ENCODE measurements at regions not wholly inside any gene's neighbourhood (a gene's known extent, or its start where the extent isn't known, plus 50 kb on each side); places are given as distances from the start of the nearest gene placed in this dataset.

DNA sequence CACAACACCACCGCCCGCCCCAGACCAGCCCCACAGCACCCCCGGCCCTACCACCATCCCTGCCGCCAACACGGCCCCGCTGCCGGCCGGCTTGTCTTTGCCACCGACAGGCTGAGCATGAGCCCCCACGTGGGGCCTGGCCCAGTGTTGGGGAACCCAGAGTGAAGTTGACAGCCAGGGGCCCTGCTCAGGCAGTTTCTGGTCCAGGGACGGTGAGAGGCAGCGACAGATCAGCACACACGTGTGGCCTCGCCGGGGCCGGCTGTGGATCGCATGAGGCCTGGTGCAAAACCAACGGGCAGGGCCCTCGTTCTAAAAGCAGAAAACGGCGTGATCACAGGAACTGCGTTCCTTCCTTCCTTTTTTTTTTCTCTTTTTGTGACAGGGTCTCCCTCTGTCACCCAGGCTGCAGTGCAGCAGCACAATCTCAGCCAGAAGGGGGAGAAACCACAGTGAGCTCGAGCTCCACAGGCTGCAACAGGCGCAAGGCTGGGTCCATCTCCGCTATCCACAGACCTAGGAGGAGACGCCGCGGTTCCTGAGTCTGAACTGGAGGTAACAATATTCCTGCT is 50.5 kb upstream of the FBRSL1 start:
- peak in 2 of 14 donors; percentile 31 to 32 for DNase-seq

DNA sequence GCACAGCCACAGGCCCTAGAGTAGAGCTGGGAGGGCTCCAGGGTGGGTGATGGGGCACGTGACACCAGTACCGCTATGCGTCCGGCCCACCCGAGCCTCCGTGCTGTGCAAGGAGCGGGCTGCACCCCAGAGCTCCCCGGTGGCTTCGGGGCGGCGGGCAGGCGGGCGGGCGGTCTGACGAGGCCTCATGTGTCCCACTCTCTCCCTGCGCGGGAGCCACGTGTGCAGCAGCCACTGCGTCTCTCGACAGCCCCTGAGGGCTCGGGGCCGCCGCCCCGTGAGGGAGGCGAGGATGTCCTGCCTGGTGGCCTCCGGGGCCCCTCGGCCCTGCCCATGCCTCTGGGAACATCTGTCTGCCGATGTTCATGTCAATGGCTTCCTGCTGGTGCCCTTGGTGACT is 51.2 kb upstream of the FBRSL1 start:
- DNase-seq: no peak

DNA sequence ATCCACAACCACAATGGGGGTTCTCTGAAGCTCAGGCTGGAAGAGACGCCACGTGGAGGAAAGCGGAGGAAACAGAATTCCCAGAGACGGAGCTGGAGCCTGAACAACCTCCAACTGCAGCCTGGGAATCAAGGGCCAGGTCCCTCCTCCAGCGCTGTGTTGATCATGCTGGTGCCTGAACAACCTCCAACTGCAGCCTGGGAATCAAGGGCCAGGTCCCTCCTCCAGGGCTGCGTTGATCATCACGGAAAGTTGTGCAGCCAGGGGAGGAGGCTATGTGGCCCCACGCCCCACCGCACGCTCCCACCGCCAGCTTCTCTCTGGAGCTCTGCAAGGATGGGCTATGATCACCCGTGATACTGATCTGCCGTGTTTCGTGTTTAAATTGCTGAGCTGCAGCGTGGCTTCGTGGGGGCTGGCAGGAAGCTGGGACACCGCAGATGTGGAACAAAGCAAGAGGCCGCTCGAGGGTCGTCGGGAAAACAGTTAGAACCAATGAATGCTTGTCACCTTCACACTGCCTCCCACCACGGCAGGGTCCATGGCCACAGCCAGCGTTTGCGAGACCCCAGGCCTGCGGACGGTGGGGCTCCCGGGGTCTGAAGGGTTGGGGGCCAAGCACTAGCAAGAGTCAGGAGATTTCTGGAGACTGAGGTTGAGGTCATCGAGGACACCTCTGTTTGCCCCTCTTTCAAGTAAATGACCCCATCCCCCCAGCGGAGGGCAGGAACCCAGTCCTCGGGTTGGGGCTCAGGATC is 51.8 kb upstream of the FBRSL1 start:
- no peak for DNase-seq

DNA sequence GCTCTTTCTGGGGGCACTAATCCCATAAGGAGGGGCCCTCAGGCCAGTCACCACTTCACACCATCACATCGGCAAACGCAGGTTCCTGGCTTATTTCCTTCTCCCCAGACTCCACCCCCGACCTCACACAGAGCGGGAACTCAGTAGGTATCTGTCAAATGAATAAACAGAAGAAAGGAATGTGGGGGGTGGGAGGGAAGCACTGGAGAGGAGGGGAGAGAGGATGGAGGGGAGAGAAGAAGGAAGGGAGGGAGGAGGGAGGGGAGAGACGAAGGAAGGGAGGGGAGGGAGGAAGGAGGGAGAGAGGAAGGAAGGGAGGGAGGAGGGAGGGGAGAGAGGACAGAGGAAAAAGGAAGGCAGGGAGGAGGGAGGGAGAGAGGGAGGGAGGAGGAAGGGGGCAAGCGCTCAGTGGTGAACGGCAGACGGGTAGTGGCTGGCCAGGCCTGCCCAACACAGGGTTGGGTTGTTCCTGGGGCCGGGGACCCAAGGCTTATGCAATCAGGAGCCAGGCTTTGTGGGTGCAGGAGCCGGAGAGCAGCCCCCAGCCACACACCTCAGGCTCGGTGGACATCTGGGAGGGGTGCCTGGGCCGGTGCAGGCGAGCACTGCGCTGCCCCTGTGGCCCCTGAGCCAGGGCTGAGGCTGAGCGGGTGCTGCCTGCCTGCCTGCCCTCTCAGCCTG is 52.6 kb upstream of the FBRSL1 start:
- DNase-seq: no peak

DNA sequence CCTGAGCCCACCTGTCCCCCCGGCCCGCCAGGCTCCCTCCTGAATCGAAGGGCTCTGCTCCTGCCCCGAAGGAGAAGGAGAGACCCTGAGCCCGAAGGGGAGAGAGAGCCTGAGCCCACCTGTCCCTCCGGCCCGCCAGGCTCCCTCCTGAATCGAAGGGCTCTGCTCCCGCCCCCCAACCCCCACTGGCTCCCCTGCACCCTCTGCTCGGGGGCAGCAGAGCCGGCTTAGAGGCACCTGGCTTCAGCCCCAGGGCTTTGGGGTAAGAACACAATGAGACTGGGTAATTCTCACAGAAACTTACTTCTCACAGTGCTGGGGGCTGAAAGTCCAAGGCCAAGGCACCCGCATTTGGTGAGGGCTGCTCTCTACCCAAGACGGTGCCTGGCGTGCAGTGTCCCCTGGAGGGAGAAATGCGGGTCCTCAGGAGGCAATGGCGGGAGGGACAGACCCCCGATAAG is 53.1 kb upstream of the FBRSL1 start:
- DNase-seq: no peak

DNA sequence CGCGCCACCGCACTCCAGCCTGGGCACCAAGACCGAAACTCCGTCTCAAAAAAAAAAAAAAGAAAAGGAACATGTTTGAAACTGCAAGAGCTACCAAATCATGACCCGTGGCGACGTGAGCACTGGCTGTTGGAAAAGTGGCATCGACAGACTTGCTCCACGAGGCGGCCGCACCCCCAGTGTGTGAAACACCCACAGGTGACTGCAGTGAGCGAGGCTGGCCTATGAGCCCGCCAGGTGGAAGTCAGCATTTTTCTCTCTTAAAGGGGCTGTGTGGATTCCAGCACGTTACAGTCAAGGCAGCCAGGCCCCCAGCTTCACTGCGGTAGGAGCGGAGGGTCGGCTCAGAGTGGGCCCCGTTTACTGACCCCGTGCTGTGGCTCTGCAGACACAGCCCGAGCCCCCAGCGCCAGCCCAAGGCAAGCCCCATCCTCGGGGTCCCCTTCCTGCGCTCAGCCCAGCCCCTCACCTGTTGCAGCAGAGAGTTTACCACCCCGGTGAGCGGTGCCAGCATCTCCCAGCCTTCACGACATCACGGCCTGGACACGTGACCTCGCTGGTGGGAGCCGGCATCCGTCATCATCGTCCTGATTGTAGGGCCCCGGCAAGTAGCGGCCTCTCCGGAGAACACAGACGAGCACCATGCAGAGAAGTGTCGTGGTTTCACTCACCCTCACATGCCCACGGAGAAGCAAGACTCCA is 54.3 kb upstream of the FBRSL1 start:
- DNase-seq: no peak

DNA sequence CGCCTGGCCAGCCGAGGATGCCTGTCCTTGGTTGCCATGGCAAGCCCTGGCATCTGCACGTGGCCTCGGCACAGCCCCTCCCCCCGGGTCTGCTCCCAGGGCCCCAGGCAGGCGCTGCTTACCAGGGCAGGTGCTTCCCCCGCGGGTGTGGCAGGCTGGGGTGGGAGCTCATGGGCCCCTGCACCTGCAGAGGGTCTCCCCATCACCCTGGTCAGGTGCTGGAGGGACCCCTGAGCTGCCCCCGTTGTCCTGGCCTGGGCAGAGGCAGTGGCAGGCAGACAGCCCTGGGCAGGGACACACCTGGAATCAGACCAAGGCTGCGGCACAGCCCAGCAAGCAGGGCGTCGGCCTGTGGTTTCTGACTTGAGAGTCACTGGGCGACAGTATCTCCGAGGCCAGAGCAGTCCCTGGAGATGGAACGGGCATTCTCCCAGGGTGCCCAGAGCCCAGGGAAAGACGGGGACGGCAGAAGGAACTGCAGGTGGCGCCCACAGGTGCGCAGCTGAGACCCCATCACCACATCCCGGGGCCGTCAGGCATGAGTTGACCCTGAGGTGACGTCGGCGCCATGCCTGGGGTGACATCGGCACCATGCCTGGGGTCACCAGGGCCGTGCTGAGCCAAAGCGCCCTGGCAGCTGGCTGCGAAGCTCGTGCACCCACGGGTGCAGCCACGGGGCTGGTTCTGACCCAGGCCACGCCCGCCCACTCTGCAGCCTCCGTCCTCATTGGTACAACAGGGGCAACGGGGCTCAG is 56.1 kb upstream of the FBRSL1 start:
- no peak for DNase-seq

DNA sequence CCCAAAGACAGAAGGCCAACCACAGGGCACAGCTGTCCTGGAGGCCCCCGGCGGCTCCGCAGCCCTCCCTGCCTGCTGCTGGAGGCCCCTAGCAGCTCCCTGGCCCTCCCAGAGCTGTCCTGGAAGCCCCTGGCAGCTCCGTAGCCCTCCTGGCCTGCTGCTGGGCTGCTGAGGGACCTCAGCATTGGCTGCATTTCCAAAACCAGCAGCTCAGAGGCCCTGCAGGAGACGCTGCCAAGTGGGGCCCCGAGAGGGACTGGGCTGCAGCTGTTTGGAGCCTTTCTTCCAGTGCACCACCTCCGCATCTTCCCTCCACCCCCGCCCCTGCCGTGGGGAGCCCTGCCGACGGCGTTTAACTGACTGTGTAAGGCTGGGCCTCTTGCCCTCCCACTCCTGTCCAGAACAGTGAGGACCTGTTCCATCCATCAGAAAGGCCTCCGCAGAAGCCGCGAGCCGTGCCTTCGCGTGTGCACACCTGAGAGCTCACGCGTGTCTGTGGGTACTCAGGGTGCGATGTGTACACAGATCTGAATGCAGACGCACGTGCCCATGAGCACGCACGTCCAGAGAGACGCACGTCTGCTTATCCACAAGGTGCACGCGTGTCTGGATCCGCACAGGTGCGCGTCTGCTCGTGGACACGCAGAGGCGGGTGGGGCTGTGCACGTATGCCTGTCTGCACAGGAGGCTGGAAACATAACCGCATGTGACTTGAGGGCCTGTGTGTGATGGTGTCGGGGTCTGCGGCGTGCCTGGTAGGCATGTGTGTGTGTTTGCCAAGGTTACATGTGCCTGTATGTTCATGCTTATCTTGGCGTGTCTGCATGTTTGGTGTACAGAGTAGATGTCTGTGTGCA is 57.0 kb upstream of the FBRSL1 start:
- peak in 3 of 14 donors; percentile 23 to 45 (median 40) for DNase-seq

DNA sequence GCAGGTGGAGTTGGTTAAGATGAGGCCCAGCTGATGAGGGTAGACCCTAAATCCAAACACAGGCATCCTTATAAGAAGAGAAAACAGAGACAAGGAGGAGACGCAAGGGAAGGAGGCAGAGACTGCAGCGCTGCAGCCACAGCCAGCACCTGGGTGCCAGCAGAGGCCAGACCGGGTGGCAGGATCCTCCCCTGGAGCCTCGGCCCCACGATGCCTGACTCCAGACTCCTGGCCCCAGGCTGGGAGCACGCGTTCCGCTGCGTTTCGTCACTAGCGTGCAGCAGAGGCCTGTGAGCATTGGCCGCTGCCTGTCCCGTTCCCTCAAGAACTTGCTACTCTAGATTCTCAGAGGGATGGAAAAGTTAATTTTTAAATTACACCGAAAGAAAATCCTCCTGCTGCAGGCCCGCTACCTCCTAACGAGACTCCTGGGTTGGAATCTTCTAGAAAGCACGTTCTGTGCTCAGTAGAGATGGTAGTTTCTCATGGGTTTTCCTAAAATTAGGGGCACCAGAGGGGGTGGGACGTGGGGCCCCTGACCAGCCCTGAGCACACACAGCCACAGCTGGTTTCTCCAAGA is 57.7 kb upstream of the FBRSL1 start:
- no peak for DNase-seq

DNA sequence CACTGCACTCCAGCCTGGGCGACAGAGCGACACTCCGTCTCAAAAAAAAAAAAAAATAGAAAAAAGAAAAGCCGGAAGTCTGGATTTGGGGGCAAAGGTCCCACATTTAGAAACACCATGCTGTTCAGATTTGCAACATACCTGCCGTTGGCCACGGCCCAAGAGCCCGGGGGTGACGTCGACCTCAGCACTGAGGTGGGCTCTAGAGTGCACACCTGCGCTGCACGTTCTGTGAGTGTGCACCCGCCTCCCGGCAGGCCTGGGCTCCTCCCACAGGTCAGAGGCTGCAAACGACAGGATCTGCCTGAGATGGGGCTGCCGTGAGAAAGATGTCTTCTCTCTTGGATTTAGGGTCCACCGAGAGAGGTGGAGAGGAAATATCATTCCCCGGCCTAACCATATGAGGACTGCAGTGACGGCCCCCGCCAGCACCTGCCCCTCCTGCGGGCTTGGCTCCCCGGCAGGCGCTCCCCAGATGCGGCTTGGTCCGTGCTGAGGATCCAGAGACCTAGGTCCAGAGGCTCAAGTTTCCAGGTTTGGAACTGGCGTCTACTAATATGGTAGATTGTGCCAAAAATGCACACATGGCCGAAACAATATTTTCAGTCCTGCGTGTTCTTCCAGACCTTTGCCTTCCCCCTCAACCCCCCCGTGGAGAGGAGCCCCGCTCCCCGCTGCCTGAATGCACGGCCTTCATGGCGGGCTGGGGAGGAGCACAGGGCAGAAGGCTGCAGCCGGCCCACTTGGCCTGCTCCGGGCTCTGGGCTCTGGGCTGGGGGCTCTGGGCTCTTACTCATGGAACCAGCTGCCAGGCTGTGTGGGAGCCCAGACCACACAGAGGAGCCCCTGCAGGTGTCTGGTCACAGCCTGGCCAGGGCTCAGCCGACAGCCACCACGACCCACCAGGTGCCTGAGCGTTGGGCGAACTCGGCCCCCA is 58.8 kb upstream of the FBRSL1 start:
- DNase-seq: no peak

DNA sequence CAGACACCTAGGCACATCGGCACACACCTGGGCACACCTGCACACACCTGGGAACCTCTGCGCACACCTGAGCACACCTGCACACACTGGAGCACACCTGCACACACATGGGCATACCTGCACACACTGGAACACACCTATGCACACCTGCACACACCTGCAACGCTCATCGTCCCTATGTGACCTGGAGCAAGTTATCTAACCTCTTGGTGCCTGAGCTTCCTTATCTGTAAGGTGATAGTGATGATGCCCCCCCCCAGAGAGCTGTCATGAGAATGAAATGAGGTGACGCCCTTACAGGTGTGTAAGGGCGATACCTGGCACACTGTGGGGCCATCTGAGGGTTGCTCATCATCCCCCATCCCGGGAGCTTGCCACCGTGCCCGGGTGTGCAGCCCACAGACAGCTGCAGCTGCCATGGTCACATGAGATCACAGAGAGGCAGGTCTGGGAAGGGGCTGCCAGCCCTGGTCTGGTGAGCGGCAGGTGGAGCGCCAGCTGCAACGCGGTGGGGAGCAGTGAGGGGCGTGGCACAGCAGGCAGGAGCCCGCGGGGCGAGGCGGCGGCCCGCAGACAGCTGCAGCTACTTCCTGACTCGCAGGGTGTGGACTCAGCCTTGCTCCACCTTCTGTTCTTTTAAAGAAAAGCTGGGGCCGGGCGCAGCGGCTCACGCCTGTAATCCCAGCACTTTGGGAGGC is 59.9 kb upstream of the FBRSL1 start:
- DNase-seq: no peak

DNA sequence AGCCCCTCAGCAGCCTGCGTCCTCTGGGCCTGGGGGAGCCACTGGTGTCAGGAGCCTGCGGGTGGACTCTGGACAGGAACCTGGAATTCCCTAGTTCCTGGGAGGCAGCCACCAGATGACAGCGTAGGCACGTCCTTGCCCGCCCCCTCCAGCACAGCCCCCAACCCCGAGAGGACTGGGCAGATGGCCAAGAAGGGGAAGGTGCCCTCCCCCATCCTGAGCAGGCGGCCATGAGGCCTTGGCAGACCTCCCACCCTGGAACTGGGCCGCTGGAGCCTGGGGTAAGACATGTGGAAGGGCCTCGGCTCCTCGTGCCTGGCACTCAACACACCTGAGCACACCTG is 60.4 kb upstream of the FBRSL1 start:
- peak in 1 of 14 donors; percentile 40 for DNase-seq

DNA sequence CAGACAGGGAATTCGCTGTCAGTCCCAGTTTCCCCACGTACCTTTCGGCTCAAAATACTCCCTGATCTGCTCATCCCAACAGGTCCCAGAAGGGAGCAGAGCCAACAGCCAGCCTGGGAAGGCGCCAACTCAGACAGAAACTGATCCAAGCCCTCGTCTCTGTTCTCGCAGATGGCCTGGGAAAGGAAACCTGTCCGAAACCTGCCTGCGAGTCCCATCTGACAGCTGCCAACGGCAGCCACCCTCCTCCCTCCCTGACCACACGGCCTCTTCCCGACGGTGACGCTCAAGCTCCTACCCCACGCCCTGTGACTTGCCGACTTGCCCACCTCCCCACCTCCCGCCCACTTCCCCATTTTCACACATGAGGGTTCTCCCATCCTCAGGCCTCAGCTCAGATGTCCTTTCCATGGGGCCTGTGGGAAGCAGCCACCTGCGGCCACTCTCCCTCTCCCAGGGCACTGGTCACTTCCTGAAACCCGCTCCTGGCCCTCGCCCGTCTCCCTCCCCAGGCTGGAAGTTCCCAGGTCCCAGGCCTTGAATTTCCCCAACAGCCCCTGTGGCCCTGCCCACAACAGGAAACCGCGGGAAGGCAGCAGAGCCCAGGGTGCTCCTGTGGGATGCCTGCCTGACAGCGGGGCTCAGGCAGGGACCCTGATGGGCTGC is 60.9 kb upstream of the FBRSL1 start:
- peak in 1 of 14 donors; percentile 83 for DNase-seq

DNA sequence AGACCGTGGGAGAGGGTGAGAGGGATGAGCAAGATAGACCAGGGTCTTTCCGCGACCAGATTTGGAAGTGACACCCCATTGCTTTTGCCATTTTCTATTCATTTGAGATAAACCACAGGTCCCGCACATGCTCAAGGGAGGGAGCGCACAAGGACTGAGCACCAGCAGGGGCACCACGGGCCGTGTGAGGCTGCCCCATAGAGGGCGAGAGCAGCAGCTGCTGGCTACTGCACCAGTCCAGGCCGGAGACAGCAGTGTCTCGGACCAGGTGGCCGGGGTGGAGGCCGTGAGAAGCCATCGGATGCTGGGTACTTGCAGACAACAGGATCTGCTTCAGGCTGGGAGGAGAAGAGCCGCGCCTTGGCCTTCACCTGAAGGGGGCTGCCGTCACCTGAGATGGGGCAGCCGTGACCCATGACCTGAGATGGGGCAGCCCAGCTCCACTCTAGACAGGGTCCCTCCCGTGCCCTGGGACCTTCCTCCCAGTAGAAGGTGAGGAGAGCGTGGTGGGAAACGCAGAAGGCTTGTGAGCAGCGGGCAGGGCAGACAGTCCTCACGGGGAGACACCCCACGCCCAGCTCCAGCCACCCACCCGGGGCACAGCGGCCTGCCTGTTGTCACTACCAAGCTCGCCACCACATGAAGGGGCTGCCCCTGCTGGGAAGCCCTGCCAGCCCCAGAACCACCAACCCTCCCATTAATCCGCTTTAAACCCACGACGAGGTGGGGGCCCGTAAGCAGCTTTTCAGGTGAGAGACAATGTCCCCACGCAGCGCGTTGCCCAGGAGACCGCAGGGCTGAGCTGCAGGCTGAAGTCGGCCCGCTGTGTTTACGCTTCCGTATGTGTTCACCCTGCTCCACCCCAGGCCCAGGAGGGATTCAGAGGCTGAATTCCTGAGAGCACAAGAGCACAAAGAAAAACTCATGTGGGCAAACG is 61.7 kb upstream of the FBRSL1 start:
- no peak for DNase-seq

DNA sequence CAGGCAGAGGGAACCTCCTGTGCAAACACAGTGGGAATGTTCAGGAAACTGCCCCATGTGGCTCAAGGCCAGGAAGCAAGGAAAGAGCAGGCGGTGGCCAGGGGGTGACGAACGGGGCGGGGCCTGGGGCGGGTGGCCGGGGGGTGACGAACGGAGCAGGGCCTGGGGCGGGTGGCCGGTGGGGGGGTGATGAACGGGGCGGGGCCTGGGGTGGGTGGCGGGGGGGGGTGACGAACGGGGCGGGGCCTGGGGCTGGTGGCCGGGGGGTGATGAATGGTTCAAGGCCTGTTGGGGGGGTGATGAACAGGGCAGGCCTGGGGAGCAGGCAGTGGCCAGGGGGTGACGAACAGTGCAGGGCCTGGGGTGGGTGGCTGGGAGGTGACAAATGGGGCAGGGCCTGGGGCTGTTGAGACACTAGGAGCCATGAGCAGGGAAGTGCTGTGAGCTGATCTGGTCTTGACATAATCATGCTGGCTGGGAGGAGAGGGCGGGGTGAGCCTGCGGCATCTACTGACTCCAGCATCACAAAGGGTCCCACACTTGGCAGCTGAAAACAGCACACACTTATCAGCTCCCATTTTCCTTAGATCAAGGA is 62.7 kb upstream of the FBRSL1 start:
- DNase-seq: no peak

DNA sequence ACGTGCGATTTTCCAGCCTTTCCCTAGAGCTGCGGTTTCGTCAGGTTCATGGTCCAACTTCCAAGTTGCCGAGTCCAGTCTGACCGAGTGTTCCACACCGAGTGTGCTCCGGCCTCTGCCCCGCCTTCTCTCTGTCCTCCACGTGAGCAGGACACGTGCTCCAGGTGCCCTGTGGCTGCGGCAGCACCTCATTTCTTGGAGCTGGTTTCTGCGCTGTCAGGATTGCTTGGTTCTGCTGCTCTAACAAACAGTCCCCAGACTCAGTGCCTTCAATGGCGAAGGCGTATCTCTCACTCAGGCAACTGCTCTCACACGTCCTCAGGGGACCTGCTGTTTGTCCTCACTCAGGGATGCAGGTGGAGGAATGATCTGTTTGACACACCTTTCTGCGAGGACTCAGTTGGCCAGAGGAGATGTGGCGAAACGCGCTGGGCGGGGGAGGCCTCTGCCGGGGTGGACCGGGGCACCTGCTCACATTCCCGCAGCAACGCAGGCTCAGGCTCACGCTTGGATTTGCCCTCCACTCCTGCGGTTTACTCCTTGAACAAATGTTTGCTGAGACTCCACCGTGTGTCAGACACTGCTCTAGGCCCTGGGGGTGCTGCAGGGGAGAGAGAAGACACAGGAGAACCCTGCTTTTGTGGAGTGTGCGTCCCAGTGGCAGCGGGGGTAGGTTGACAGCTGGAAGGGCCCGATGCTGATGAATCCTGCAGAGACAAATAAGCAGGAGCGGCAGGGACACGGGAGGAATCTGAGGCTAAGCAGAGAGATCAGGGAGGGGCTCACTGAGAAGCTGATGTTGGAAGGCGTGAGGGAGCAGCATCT is 63.4 kb upstream of the FBRSL1 start:
- DNase-seq: no peak
